PFSK-1 (cell line): ENCODE measurements at regions not wholly inside any gene's neighbourhood (a gene's known extent, or its start where the extent isn't known, plus 50 kb on each side); places are given as distances from the start of the nearest gene placed in this dataset.

Experiments
- FOXP2 ChIP-seq: optimal IDR thresholded peaks from 2 replicates; pipeline ENCODE3; 2011; ENCODE audit warnings: borderline replicate concordance, control low read depth, inconsistent platforms; ENCODE audit not compliant: insufficient read depth; ENCODE audit errors: extremely low read length, extremely low read depth
- POLR2AphosphoS5 ChIP-seq: IDR thresholded peaks from 2 replicates; pipeline ENCODE4 v1.6.1; 2012; ENCODE audit warnings: low read depth, mild to moderate bottlenecking, control low read depth, low read length, moderate library complexity
- REST ChIP-seq, 2 experiments: IDR thresholded peaks; 2 replicates each; pipeline versions ENCODE4 v1.6.1 to v1.8.0; 2011 to 2012; ENCODE audit warnings: low read depth in 2 of 2, low read length in 2 of 2, control low read depth in 1 of 2, inconsistent platforms in 1 of 2, mild to moderate bottlenecking in 1 of 2, moderate library complexity in 1 of 2; ENCODE audit not compliant: insufficient read depth in 1 of 2
- SIN3A ChIP-seq: IDR thresholded peaks from 2 replicates; pipeline ENCODE4 v1.6.1; 2012; ENCODE audit warnings: mild to moderate bottlenecking, low read length, moderate library complexity, borderline replicate concordance; ENCODE audit not compliant: insufficient read depth
- TAF1 ChIP-seq: IDR thresholded peaks from 2 replicates; pipeline ENCODE4 v1.6.1; 2012; ENCODE audit warnings: low read length, control low read depth, borderline replicate concordance; ENCODE audit not compliant: insufficient read depth

- TF ChIP-seq REST (IDR thresholded peaks at IDR 0.05; ENCODE audit: insufficient read depth in 1 of 2, low read depth in 2 of 2, low read length in 2 of 2): no peak
- no peak for TF ChIP-seq TAF1
- TF ChIP-seq POLR2AphosphoS5: no peak
- TF ChIP-seq FOXP2: no peak
- no peak for TF ChIP-seq SIN3A
Measured at GRCh38 chr1:218939095-218939494, 234.6 kb upstream of the LYPLAL1 start.

GRCh38 chr1:218942431-218942830 lies 231.2 kb upstream of the LYPLAL1 start:
- TF ChIP-seq TAF1 (no peak), REST (IDR thresholded peaks at IDR 0.05; ENCODE audit: insufficient read depth in 1 of 2, low read depth in 2 of 2, low read length in 2 of 2) (no peak), SIN3A (no peak), FOXP2 (no peak), POLR2AphosphoS5 (no peak)

- TF ChIP-seq TAF1: no peak
- no peak for TF ChIP-seq FOXP2
- no peak for TF ChIP-seq POLR2AphosphoS5
- no peak for TF ChIP-seq REST (IDR thresholded peaks at IDR 0.05; ENCODE audit: insufficient read depth in 1 of 2, low read depth in 2 of 2, low read length in 2 of 2)
- no peak for TF ChIP-seq SIN3A
Measured at GRCh38 chr1:218943371-218943770, 230.3 kb upstream of the LYPLAL1 start.

GRCh38 chr1:218945050-218945449 lies 228.6 kb upstream of the LYPLAL1 start:
- no peak for TF ChIP-seq SIN3A
- TF ChIP-seq REST (IDR thresholded peaks at IDR 0.05; ENCODE audit: insufficient read depth in 1 of 2, low read depth in 2 of 2, low read length in 2 of 2): no peak
- TF ChIP-seq TAF1: no peak
- no peak for TF ChIP-seq POLR2AphosphoS5
- no peak for TF ChIP-seq FOXP2

GRCh38 chr1:218946147-218946546 lies 227.5 kb upstream of the LYPLAL1 start:
- no peak for TF ChIP-seq POLR2AphosphoS5
- no peak for TF ChIP-seq TAF1
- TF ChIP-seq SIN3A: no peak
- TF ChIP-seq REST (IDR thresholded peaks at IDR 0.05; ENCODE audit: insufficient read depth in 1 of 2, low read depth in 2 of 2, low read length in 2 of 2): no peak
